Stomach smooth muscle (tissue), 2 donors: ENCODE measurements at regions not wholly inside any gene's neighbourhood (a gene's known extent, or its start where the extent isn't known, plus 50 kb on each side); places are given as distances from the start of the nearest gene placed in this dataset.

Experiments
- H3K27ac ChIP-seq: one replicate; pipeline ENCODE4 v1.7.0; 2013; ENCODE audit warnings: mild to moderate bottlenecking, low read length, inconsistent platforms
- H3K27me3 ChIP-seq, 2 donors: one replicate each; pipeline ENCODE4 v1.7.0; 2013; ENCODE audit warnings: low read length in 2 of 2; ENCODE audit not compliant: insufficient read depth in 2 of 2, control insufficient read depth in 1 of 2
- H3K36me3 ChIP-seq, 2 donors: one replicate each; pipeline ENCODE4 v1.7.0; 2013; ENCODE audit warnings: low read length in 2 of 2; ENCODE audit not compliant: control insufficient read depth in 2 of 2, insufficient read depth in 2 of 2
- H3K4me1 ChIP-seq: one replicate; pipeline ENCODE4 v1.7.0; 2013; ENCODE audit warnings: low read length; ENCODE audit not compliant: control insufficient read depth, insufficient read depth
- H3K4me3 ChIP-seq, 2 donors: one replicate each; pipeline ENCODE4 v1.7.0; 2013; ENCODE audit warnings: low read length in 2 of 2
- H3K9ac ChIP-seq, 2 donors: one replicate each; pipeline ENCODE4 v1.7.0; 2013; ENCODE audit warnings: low read length in 2 of 2, mild to moderate bottlenecking in 1 of 2
- H3K9me3 ChIP-seq, 2 donors: one replicate each; pipeline ENCODE4 v1.7.0; 2013; ENCODE audit warnings: low read length in 2 of 2; ENCODE audit not compliant: control insufficient read depth in 2 of 2
- donor health status: healthy.
- donor health status: Pancreatic carcinoma.

DNA sequence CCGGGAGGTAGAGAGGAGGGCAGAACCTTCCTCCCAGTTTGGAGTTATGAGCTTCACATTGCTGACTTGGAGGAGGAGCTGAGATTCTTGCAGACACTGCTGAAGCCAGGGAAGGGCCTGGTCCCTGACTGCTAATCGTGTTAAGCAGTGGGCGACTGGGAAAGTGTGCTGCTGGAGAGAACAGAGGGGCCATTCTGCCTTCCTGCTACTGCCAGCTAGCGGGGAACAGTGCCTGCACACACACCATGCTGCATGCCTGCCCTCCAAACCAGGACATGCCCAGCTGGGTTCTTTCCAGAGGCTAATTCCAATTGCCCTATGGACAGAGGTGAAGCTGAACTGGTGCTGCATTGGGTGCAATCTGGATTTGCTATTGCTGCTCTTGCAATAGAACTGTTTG lies 281.4 kb downstream of the AJAP1 start:
- Histone ChIP-seq H3K9ac (no peak overlapping the region), H3K4me1 (peaks cover 9% of the 10 kb centered on the region), H3K4me3 (no peak overlapping the region), H3K9me3 (peaks cover 0 to 1% of the 10 kb centered on the region in 2 donors), H3K27me3 (peaks cover 0 to 2% of the 10 kb centered on the region in 2 donors), H3K36me3 (no peaks in the 10 kb centered on the region), H3K27ac (no peak overlapping the region)

DNA sequence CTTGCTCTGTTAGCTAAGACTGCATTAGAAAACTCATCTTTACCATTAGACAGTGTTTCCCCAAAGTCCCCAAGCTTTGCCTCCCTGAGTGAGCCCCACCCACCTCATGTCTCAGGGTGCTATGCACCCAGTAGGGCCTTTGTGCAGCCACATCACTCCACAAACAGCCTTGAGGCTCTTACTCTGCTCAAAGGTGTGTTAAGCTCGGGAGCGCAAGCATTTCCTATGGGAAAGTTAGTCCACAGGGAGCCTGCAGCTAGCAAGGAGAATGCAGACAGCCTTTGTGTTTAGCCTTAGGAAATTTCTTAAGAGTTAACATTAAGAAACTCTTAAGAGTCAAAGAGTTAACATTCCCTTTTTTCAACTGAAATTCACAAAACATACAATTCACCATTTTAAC lies 278.8 kb downstream of the AJAP1 start:
- Histone ChIP-seq H3K9me3 (no peaks in the 10 kb centered on the region), H3K4me1 (peaks cover 9% of the 10 kb centered on the region), H3K4me3 (no peak overlapping the region), H3K27ac (no peak overlapping the region), H3K9ac (no peak overlapping the region), H3K27me3 (peaks cover 0 to 5% of the 10 kb centered on the region in 2 donors), H3K36me3 (no peaks in the 10 kb centered on the region)

DNA sequence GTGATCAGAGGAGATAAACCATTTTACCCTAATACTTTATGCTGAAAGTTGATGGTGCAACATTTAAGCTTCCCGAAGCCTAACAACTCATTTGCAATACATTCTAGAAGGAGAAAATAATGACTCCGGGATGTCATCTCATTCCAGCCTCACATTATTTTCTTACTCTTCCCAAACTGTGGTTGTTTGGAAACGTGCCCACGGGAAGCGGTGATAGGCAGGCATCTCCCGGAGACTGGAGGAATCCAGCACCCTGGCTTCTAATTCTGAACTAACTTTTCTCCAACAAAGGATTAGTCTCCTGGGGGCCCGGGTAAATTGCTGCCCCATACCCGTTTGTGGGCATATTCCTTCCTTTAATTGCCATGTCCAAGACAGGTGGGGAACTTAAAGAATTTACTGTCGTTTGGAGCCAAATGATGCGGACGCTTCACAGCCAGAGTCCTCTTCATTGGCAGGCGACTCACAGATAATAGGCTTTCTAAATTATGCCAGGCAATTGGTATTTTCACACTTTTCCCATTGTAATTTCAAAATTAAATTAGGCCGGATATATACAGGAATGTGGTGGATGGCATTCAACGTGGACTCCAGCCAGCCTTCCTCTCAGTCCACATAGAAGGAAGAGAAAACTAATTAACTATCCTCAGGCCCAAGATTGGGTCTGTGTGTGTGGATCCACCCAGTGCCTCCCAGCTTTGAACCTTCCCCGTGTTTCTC lies 278.1 kb downstream of the AJAP1 start:
- H3K9ac ChIP-seq: no peak overlapping the region
- no peaks in the 10 kb centered on the region for H3K36me3 ChIP-seq
- H3K4me3 ChIP-seq: no peak overlapping the region
- no peak overlapping the region for H3K27ac ChIP-seq
- H3K9me3 ChIP-seq: no peaks in the 10 kb centered on the region
- H3K27me3 ChIP-seq: peaks cover 0 to 5% of the 10 kb centered on the region in 2 donors
- peaks cover 9% of the 10 kb centered on the region for H3K4me1 ChIP-seq

DNA sequence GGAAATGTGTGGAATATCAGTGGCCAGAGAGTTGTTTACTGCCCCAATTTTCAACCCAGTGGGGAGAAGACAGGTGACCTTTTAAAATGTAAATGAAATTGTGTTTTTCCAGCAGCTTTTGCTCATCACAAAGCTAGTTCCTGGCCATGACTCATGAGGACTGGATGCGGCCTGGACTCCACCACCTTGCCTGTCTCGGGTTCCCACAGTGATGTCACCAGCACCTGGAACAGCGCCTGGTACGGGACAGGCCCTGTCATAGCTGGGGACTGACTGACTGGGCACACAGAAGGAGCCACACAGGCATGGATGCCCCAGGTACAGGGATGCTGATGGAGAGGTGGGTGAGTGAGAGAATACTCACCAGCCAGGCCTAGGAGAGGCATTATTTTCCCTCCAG lies 277.1 kb downstream of the AJAP1 start:
- H3K4me1 ChIP-seq: peaks cover 7% of the 10 kb centered on the region

GRCh38 chr1:4928186-4928585 lies 273.8 kb downstream of the AJAP1 start:
- H3K27me3 ChIP-seq: peaks cover 0 to 5% of the 10 kb centered on the region in 2 donors
- no peak overlapping the region for H3K9ac ChIP-seq
- no peak overlapping the region for H3K27ac ChIP-seq
- H3K4me3 ChIP-seq: no peak overlapping the region
- H3K36me3 ChIP-seq: no peaks in the 10 kb centered on the region
- H3K4me1 ChIP-seq: no peaks in the 10 kb centered on the region
- no peaks in the 10 kb centered on the region for H3K9me3 ChIP-seq

More for the DNA sequence above, 277.1 kb downstream of the AJAP1 start:
- H3K27me3 ChIP-seq: peaks cover 0 to 5% of the 10 kb centered on the region in 2 donors
- H3K9ac ChIP-seq: no peak overlapping the region
- H3K36me3 ChIP-seq: no peaks in the 10 kb centered on the region
- no peak overlapping the region for H3K4me3 ChIP-seq
- no peaks in the 10 kb centered on the region for H3K9me3 ChIP-seq
- H3K27ac ChIP-seq: no peak overlapping the region

DNA sequence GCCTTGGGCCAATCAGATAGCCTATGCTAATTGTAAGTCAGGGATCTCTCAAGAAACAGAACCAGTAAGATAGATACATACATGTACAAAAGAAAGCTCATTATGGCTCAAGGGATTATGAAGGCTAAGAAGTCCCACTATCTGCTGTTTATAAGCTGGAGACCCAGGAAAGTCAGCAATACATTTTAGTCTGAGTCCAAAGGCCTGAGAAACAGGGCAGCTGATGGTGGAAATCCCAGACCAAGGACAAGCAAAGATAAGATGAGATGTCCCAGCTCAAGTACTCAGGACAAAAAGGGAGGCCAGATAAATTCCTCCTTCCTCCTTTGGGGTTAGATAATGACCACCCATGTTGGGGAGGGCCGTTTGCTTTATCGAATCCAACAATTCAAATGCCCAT lies 269.9 kb downstream of the AJAP1 start:
- Histone ChIP-seq H3K27ac (no peak overlapping the region), H3K36me3 (no peaks in the 10 kb centered on the region), H3K9me3 (no peaks in the 10 kb centered on the region)

GRCh38 chr1:4916610-4917009 lies 262.2 kb downstream of the AJAP1 start:
- H3K4me1 ChIP-seq: no peaks in the 10 kb centered on the region
- H3K27me3 ChIP-seq: peaks cover 3 to 5% of the 10 kb centered on the region in 2 donors
- H3K27ac ChIP-seq: no peak overlapping the region
- no peaks in the 10 kb centered on the region for H3K36me3 ChIP-seq
- H3K9me3 ChIP-seq: peaks cover 0 to 11% of the 10 kb centered on the region in 2 donors
- no peak overlapping the region for H3K9ac ChIP-seq
- H3K4me3 ChIP-seq: no peak overlapping the region

More for the DNA sequence above, 269.9 kb downstream of the AJAP1 start:
- no peak overlapping the region for H3K9ac ChIP-seq
- no peaks in the 10 kb centered on the region for H3K4me1 ChIP-seq
- no peak overlapping the region for H3K4me3 ChIP-seq
- peaks cover 0 to 3% of the 10 kb centered on the region in 2 donors for H3K27me3 ChIP-seq

- Histone ChIP-seq H3K4me3 (no peak overlapping the region), H3K9me3 (peaks cover 0 to 12% of the 10 kb centered on the region in 2 donors), H3K27me3 (peaks cover 2 to 3% of the 10 kb centered on the region in 2 donors), H3K27ac (no peak overlapping the region), H3K9ac (no peak overlapping the region), H3K36me3 (no peaks in the 10 kb centered on the region), H3K4me1 (no peaks in the 10 kb centered on the region)
Observed at GRCh38 chr1:4915154-4915553, 260.7 kb downstream of the AJAP1 start.

DNA sequence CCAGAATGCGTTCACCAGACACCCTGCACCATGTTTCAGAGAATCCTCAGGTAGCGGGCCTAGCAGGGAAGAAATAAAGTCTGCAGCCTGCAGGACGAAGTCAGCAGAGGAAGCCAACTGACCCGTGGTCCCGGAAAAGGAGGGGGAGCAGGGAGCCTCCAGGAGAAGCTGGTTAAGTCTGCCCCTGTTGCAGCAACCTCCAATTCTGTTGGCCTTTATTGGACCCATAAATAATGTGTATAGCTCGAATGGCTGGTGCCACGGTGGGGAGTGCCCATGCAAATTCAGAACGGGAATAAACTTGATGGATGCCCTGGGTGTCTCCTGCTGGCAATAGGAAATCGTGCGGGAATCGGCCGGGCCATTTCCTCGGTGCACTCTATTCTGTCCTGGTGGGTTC lies 254.1 kb downstream of the AJAP1 start:
- no peak overlapping the region for H3K27ac ChIP-seq
- H3K9ac ChIP-seq: no peak overlapping the region
- no peaks in the 10 kb centered on the region for H3K36me3 ChIP-seq
- peaks cover 0 to 2% of the 10 kb centered on the region in 2 donors for H3K27me3 ChIP-seq
- peaks cover 0 to 15% of the 10 kb centered on the region in 2 donors for H3K9me3 ChIP-seq
- H3K4me3 ChIP-seq: no peak overlapping the region
- no peaks in the 10 kb centered on the region for H3K4me1 ChIP-seq

DNA sequence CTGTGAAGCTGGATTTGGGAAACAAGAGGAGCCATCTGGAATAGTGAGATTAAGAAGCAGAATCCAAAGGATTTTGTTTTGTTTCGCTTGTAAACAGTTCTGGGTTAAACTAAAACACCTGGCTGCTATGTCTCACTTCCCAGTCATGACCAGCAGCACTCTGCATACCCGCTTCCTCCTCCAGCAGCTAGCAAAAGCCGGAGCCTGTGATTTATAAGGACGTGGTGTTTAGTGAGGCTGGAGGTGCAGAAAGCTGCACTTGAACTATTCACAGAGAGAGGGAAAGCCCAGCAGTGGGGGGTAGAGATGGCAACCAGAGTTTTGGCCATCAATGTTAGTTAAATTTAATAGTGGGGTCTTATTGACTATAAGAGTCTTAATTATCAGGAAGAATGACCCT lies 240.2 kb downstream of the AJAP1 start:
- Histone ChIP-seq H3K27ac (no peak overlapping the region), H3K36me3 (no peaks in the 10 kb centered on the region), H3K4me3 (no peak overlapping the region), H3K27me3 (peaks cover 7 to 14% of the 10 kb centered on the region in 2 donors), H3K9me3 (peaks cover 6% of the 10 kb centered on the region in 2 donors), H3K4me1 (no peaks in the 10 kb centered on the region), H3K9ac (no peak overlapping the region)

- Histone ChIP-seq H3K36me3 (no peaks in the 10 kb centered on the region), H3K4me3 (no peak overlapping the region), H3K9me3 (peaks cover 0 to 10% of the 10 kb centered on the region in 2 donors), H3K27ac (no peak overlapping the region), H3K27me3 (peaks cover 2 to 3% of the 10 kb centered on the region in 2 donors), H3K4me1 (no peaks in the 10 kb centered on the region), H3K9ac (no peak overlapping the region)
Observed at GRCh38 chr1:4880626-4881025, 226.2 kb downstream of the AJAP1 start.
